NCI-H2107 (cell line): ENCODE measurements at regions not wholly inside any gene's neighbourhood (a gene's known extent, or its start where the extent isn't known, plus 50 kb on each side); places are given as distances from the start of the nearest gene placed in this dataset.
A peak's percentile ranks its signal among the peaks of the same experiment; 100 is the strongest.
"Not testable (repeated sequence)": the region's sequence is repeated elsewhere in the genome, so short reads cannot be mapped to it uniquely, and the experiment has no call there.

Source experiments
- DNase-seq: peaks from one replicate; lab custom pipeline; 2025; lab: John Stamatoyannopoulos, UW

GRCh38 chr6:106799031-106799894 is 169.9 kb downstream of the QRSL1 start:
- DNase-seq = peak; percentile 15

DNA sequence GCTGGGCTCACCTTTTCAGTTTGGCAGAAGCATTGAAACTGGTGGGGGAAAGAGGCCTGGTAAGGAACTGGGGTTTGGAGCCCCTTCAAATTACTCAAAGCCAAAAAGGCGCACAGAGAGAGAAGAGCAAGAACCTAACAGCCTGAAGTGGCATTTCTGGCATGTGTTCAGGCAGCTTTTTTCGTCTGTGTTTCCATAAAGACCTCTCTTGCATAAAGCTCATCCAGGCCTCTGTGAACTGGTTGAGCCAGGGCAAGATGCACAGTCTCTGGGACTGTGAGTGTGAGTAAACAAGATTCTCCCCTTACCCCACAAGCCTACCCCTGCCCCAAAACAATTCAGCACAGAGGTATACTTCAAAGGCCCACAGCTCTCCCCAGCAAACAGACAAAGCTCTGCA is 167.8 kb downstream of the QRSL1 start:
- DNase-seq = no peak

DNA sequence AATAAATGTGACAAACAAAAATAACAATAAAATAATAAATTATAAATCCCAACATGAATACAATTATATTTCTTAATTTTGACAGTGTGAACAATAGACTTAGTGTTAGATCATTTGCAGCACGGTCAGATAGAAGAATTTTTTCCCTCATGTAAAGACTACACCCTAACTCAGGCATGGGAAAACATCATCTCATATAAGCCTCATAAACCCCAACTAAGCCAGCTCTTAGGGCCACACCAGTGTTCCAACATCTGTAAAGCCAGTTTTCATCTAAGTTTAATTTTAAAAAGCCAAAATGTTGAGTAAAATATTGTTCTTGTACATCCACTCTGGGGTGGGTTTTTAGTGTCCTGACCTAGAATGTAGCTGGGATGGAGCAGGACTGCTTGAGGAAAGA is 167.4 kb downstream of the QRSL1 start:
- no peak for DNase-seq

- DNase-seq = no peak
These were observed 164.8 kb downstream of the QRSL1 start for GRCh38 chr6:106794129-106794528.

- DNase-seq = no peak
These were observed 163.3 kb downstream of the QRSL1 start for GRCh38 chr6:106792536-106793236.

DNA sequence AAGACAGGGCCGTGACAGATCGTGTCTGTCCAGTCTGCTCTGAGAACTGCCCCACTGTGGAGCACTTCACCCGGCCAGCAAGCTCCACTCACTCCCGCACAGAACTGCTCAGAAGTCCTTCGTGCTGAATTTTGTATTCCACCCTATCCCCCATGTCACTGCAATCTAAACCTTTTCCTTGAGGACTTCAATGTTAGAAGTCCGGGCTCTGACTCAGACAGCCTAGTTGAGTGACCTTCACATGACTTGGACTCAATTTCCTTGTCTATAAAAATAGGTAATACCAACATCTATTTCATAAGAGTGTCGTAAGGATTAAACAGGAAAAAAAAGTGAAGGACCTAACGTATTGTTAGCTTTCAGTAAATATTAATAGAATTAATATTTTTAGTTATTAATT is 161.6 kb downstream of the QRSL1 start:
- DNase-seq = no peak

DNA sequence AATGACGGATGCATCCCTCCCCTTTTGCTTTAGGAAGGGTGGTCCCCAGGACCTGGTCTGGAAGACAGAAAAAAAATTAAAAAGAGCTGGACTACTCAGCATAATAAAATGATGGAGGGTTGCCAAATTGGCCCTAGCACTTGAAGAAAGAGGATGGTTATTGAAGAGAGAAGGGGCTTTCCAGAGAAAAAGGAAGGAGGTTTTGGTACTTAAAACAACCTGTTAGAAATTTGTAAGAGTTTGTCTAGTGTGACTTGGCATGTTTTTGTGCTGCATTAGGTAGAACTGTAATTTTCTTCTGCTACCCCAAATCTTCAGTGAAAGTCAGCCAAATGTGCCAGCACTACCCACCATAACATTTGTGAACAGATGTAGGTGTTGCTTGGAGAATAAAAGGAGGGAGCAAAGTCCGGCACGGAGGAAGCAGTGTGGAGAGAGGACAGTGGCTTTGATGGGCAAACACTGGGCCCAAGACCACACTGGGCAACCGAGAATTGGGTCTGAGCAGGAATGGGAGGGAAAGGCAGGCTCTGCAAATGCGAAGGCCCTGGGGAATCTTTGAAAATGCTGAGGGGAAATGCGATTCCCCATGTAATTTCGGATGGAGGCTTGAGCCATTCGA is 160.9 kb downstream of the QRSL1 start:
- no peak for DNase-seq

GRCh38 chr6:106789428-106790148 is 160.2 kb downstream of the QRSL1 start:
- no peak for DNase-seq

DNA sequence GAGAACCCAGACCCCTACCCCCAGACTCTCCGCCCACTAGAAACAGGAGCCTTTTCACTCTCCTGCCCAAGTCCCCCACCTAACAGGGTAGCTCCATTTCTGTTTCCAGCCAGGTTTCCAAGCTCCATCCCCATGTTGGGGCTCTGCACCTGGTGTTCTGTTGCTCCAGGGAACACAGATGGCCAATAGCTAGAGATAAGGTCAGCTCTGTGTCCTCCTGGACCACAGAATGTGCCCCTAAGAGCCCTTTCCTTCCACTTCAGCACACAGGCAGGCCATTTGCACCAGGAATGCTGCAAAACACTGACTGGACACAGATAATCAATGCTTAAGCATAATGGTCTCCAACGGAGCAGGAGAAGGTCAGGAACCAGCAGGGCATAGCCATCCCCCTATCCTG is 159.4 kb downstream of the QRSL1 start:
- no peak for DNase-seq

DNA sequence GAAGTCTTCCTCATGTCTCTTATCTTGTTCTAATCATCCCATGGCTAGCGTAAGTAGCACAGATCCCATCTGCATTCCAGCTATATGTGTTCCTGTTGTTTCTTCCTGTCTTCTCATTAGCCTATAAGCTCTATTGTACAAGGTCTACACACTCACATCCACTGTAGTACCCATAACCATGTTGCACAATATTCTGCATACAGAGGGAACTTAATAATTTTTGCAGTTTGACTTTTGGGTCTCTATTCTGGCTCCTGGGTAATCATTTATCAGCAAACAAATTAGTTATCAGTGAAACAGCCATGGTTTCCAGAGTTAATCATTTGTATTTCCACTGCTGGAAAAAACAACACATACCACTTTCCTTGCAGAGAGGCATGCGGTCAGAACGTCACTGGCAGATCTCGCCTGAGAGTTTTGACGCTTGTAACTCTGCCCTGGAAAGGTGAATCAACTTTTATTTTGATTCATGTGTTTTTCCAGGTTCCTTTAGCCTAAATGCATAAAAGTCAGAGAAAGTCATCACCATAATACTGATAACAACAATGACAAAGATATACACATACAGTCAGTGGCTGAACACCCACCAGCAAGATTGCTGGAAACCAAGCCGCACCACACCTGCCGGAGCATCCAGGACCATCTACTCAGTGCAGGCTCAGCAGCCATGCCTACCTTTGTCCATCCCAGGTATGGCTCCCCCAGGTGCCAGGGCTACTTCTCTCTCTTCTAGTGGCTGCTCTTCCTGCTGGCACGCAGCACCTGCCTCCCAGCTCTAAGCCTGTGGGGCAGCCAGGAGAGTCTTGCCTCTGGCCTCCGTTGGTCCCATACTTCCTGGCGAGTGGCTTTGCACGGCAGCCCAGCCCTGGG is 158.2 kb downstream of the QRSL1 start:
- no peak for DNase-seq

GRCh38 chr6:106785298-106785697 is 155.9 kb downstream of the QRSL1 start:
- DNase-seq = no peak

DNA sequence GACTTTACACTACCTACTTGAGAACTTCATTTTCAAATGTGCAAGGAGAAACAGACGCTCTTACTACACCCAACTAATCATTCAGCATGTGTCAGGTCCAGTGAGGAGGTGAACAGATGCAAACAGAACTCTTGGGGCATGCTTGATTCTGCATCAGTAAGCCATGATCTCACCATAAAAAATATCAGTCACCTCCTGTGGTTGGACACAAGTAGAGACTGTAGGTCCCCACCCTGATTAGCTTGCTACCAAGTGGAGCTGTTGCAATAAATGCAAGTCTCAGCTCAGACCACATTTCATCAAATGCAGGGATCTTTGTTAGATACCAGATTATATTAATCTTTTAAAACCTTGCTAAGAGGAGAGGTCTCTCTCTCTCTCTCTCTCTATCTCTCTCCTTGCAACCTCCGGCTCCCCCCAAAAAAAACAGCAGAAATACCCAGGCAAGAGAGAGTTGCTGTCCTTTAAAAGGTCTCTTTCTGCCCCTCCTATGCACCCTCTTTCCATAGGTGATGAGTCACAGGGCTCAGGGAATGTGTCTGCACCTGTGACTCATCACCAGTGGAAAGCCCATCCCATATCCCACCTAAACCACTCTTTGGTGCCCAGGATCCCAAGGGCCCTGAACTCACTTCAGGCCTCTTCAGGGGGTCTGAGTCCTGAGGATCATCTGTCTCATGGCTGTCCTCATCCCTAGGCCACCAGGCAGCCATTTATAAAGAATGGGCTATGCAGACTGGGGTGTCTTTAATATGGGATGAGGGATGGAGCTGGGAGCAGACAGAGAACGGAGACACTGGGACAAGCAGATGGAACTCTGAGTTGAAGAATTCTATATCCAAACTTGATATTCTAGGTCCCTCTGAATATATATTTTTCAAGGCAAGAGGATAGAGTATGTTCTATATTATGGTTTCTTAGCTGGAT is 154.5 kb downstream of the QRSL1 start:
- DNase-seq = no peak

GRCh38 chr6:106782536-106783285 is 153.3 kb downstream of the QRSL1 start:
- DNase-seq = no peak

DNA sequence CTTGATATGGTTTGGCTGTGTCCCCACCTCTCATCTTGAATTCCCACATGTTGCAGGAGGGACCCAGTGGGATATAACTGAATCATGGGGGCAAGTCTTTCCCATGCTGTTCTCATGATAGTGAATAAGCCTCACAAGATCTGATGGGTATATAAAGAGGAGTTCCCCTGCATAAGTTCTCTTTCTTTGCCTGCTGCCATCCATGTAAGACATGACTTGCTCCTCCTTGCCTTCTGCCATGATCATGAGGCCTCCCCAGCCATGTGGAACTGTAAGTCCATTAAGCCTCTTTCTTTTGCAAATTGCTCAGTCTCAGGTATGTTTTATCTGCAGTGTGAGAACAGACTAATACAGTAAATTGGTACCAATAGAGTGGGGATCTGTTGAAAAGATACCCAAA is 150.2 kb downstream of the QRSL1 start:
- DNase-seq = not testable (repeated sequence)

GRCh38 chr6:106778943-106779342 is 149.6 kb downstream of the QRSL1 start:
- no peak for DNase-seq

DNA sequence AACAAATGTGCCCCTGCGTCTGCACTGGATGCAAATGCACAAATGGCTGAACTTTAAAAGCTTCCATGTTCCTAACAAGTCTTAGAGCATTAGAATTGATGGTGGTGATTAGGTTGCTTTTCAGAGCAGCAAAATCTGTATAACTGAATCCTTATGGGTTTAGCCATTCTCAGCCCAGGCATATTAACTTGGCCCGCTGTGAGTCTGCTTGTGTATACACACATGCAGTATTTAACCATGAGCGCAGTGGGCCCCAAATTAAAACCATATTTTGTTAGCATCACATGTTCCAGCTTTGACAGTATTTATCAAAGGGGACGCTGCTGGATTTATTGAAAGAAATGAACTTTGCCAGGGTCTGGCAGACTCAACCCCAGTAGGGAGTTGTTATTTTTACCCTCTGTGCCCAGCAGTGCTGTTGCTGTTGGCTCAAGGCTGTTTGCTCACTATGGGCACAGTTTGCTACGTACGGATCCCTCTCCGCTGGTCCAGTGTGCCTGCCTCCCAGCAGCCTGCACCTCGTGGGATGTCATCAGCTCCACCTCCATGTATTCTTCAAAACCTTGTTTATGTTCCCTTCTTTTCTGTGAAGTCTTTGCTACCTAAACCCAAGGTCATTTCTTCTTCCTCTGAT is 144.7 kb downstream of the QRSL1 start:
- no peak for DNase-seq

GRCh38 chr6:106773522-106773921 is 144.1 kb downstream of the QRSL1 start:
- DNase-seq = no peak

DNA sequence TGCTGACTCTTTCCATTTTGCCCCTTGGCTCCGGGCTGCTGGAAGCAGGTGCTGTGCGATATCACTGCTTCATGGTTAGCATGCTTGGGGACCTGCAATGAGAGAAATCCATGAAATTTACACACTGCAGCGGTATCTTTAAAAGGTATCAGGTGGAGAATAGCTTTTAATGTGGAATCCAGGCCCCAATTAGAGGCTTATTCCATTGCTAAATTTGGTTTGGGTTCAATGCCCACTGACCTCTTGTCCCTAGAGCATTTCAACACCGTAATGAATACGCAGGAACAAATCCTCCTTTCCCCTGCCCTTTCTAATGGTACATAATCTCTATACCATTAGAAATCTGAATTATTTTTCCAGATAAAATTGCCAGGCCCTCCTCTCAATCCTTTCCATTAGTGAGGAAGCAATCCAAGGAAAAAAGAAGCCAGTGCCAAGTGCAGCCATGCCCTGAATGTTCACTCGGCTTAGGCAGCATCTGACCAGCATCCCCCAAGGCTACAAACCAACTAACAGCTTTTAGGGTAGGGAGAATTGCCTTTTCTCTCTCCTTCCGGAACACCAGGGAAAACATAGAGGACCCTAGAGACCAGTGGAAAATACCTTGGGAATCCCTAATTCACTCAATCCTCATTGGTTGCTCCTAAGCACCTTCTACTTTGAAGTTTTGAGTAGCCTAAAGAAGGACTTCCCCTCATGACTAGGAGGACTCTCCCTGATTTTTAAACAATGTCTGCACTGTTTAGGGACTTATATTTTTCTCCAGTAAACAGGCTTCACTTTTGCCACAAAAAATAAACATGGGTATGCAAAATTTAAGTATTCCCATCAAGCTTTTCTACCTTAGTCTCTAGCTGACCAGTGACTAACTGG is 143.1 kb downstream of the QRSL1 start:
- no peak for DNase-seq
